OCI-LY3 (cell line): ENCODE measurements at regions not wholly inside any gene's neighbourhood (a gene's known extent, or its start where the extent isn't known, plus 50 kb on each side); places are given as distances from the start of the nearest gene placed in this dataset.

Source experiments
- H2AFZ ChIP-seq: fragments of 200-600, 300-600 bp; shearing (Covaris generic); 2 replicates; pipeline ENCODE4 v1.6.0; 2014; ENCODE audit warnings: antibody characterized with exemption, low read depth, low read length
- H3K27ac ChIP-seq: fragments of 200-600, 300-600 bp; sonication (generic); 2 replicates; pipeline ENCODE4 v1.5.1; 2014; ENCODE audit warnings: mild to moderate bottlenecking, low read length, moderate library complexity, mixed read lengths
- H3K27me3 ChIP-seq: fragments of 200-600, 300-600 bp; sonication (generic); 2 replicates; pipeline ENCODE4 v1.6.1; 2014; ENCODE audit warnings: low read depth, low read length, mixed read lengths
- H3K36me3 ChIP-seq: fragments of 200-600, 300-600 bp; sonication (generic); replicated peaks from 2 replicates; pipeline ENCODE3; 2014; ENCODE audit warnings: low read depth, low read length, mixed read lengths
- H3K4me1 ChIP-seq: fragments of 300-600, 200-600 bp; sonication (generic); 2 replicates; pipeline ENCODE4 v1.6.1; 2014; ENCODE audit warnings: low read length, mixed read lengths
- H3K4me2 ChIP-seq: fragments of 200-600, 300-600 bp; sonication (generic); 2 replicates; pipeline ENCODE4 v1.6.1; 2014; ENCODE audit warnings: low read length, mixed read lengths
- H3K4me3 ChIP-seq: fragments of 300-600, 200-600 bp; sonication (generic); 2 replicates; pipeline ENCODE4 v1.5.1; 2014; ENCODE audit warnings: antibody characterized with exemption, mild to moderate bottlenecking, low read length, moderate library complexity
- H3K79me2 ChIP-seq: fragments of 300-600, 200-600 bp; shearing (Covaris generic); 2 replicates; pipeline ENCODE4 v1.6.1; 2014; ENCODE audit warnings: mild to moderate bottlenecking, low read length, mixed read lengths
- H3K9ac ChIP-seq: fragments of 300-600, 200-600 bp; shearing (Covaris generic); 2 replicates; pipeline ENCODE4 v1.6.0; 2014; ENCODE audit warnings: mild to moderate bottlenecking, low read length, moderate library complexity
- H3K9me3 ChIP-seq: fragments of 200-600, 300-600 bp; shearing (Covaris generic); 2 replicates; pipeline ENCODE4 v1.6.1; 2014; ENCODE audit warnings: low read length, mixed read lengths; ENCODE audit not compliant: insufficient read depth
- H4K20me1 ChIP-seq: fragments of 200-600, 300-600 bp; sonication (generic); 2 replicates; pipeline ENCODE4 v1.6.1; 2016; ENCODE audit warnings: low read length, mixed read lengths; ENCODE audit not compliant: insufficient read depth
- CTCF ChIP-seq: fragments of 200-600, 300-600 bp; sonication (generic); IDR thresholded peaks from 2 replicates; pipeline ENCODE4 v1.5.1; 2014; ENCODE audit warnings: antibody characterized with exemption, low read length, low read depth
- EZH2phosphoT487 ChIP-seq: fragments of 200-600 bp; shearing (Covaris generic); IDR thresholded peaks from 2 replicates; pipeline ENCODE4 v1.6.1; 2018; ENCODE audit warnings: antibody characterized with exemption, mixed run types, low read depth

DNA sequence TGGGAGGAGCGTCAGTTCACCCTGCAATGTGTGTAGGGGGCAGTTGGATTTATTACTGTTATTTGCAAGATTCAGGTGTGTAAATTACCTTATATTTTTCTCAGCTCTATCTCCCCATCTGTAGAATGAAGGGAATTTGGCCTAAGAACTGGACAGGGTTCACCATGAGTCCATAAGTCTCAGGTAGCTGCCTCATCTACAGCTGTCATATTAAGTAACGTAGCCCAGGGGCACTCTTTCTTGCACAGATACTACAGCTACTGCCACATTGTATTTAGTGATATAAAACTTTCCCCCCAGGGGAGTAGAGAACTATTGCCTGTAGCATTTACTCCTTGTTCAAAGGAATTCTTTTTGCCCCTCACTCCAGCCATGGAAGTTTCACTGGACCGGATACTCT lies 301.4 kb upstream of the ZNF608 start:
- Histone ChIP-seq H3K4me3 (no peak overlapping the region), H2AFZ (no peak overlapping the region), H3K4me1 (no peaks in the 10 kb centered on the region), H3K9ac (no peak overlapping the region), H4K20me1 (no peaks in the 10 kb centered on the region), H3K79me2 (no peaks in the 10 kb centered on the region), H3K27me3 (no peaks in the 10 kb centered on the region), H3K36me3 (no peaks in the 10 kb centered on the region), H3K9me3 (no peaks in the 10 kb centered on the region), H3K27ac (no peak overlapping the region), H3K4me2 (no peak overlapping the region)
- TF ChIP-seq CTCF, result no peak
- TF ChIP-seq EZH2phosphoT487, result no peak

DNA sequence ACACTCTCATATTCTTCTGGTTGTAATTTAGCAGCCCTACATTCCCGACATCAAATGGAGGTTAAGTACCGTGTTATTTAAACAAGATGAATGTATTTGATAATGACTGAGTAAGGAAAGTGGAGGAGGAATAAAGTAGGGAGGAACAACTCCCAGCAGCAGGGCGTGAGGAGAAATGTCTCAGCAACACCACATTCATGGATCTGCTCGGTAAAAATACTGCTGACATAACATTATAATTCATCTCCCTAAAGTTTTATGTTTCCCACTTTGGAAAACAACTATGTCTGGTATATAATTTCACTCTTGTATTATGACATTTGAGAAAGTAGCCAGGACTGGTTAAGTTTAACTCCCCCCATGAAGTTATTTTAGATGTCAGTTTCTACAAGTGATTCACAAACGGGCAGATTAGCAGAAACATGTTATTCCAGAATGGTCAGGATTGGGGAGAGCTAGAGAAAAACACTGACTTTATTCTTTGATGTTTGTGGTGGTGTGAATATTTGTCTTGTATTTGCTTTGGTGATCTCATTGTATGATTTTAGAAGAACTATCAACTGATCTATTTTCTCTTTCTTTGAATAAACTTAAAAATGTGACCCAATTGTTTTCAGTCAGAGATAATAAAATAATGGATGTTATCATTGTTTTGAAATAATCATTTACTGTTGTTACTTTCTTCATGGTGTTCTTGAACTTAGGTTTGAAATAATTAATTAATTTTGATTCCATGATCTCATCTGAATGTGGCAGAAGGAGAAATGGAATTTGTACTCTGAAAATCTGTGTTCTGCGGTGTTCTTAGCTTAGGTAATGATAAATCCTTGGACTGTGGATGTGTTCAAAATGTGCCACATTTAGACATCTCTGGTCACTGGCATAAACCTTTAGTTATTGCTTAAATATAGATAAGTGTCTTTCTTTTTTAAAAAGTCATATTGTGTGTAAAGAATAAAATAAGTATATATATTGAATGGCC lies 303.6 kb upstream of the ZNF608 start:
- Histone ChIP-seq H3K4me3 (no peak overlapping the region), H3K4me2 (no peak overlapping the region), H3K9ac (no peak overlapping the region), H3K79me2 (no peaks in the 10 kb centered on the region), H2AFZ (no peak overlapping the region), H3K9me3 (no peaks in the 10 kb centered on the region), H4K20me1 (no peaks in the 10 kb centered on the region), H3K27me3 (no peaks in the 10 kb centered on the region), H3K4me1 (no peaks in the 10 kb centered on the region), H3K36me3 (no peaks in the 10 kb centered on the region), H3K27ac (no peak overlapping the region)
- no peak for TF ChIP-seq CTCF
- no peak for TF ChIP-seq EZH2phosphoT487

- Histone ChIP-seq H3K9me3 (no peaks in the 10 kb centered on the region), H3K27me3 (no peaks in the 10 kb centered on the region), H3K4me3 (no peak overlapping the region), H3K4me1 (no peaks in the 10 kb centered on the region), H3K4me2 (no peak overlapping the region), H4K20me1 (no peaks in the 10 kb centered on the region), H2AFZ (no peak overlapping the region), H3K36me3 (no peaks in the 10 kb centered on the region), H3K9ac (no peak overlapping the region), H3K27ac (no peak overlapping the region), H3K79me2 (no peaks in the 10 kb centered on the region)
- TF ChIP-seq CTCF (no peak), EZH2phosphoT487 (no peak)
Measured at GRCh38 chr5:125050926-125051325, 304.5 kb upstream of the ZNF608 start.

DNA sequence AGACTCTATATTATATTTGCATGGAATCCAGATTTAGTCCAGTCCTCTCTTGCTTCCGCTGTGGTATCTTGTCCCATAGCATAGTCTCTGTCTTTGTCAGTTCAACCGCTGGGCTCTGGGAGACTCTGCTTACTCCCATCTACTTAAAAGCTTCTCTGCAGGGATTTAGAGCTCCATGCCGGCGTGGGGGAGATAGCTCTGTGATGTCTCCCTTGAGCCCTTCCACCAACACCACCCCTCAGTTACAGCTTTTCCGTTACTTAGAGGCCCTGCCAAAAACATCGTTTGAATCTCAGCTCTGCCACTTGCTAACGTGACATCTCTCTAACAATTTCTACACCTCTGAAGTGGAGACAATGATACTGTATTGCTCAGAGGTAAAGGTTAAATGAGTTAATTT lies 306.1 kb upstream of the ZNF608 start:
- Histone ChIP-seq H3K79me2 (no peaks in the 10 kb centered on the region), H3K36me3 (no peaks in the 10 kb centered on the region), H2AFZ (no peak overlapping the region), H3K4me1 (peaks cover 4% of the 10 kb centered on the region; the same call in 1 of the 2 replicates), H3K4me3 (no peak overlapping the region), H3K27me3 (no peaks in the 10 kb centered on the region), H3K27ac (no peak overlapping the region), H3K9me3 (no peaks in the 10 kb centered on the region), H4K20me1 (no peaks in the 10 kb centered on the region), H3K4me2 (no peak overlapping the region), H3K9ac (no peak overlapping the region)
- TF ChIP-seq EZH2phosphoT487 (no peak), CTCF (no peak)
